Vagina (tissue), 2 donors: ENCODE measurements at regions not wholly inside any gene's neighbourhood (a gene's known extent, or its start where the extent isn't known, plus 50 kb on each side); places are given as distances from the start of the nearest gene placed in this dataset.

Experiments used
- DNase-seq, 2 donors: peaks; one replicate each; pipeline ENCODE4 v3.0.0-alpha.2; 2017; ENCODE audit errors: extremely low spot score in 2 of 2
- H3K27ac ChIP-seq: fragments of 200-600 bp; sonication (generic); one replicate; pipeline ENCODE4 v1.5.1; 2019
- H3K27me3 ChIP-seq: fragments of 200-600 bp; sonication (generic); one replicate; pipeline ENCODE4 v1.5.1; 2019
- H3K36me3 ChIP-seq, 2 donors: fragments of 200-600 bp; sonication (generic); one replicate each; pipeline ENCODE4 v1.5.1; 2017 to 2019
- H3K4me1 ChIP-seq: fragments of 200-600 bp; sonication (generic); one replicate; pipeline ENCODE4 v1.5.1; 2019
- H3K4me3 ChIP-seq, 2 donors: fragments of 200-600 bp; sonication (generic); 1 replicate in 1 of 2; 2 replicates in 1 of 2; pipeline ENCODE4 v1.5.1; 2016 to 2019
- H3K9me3 ChIP-seq: fragments of 200-600 bp; sonication (generic); one replicate; pipeline ENCODE4 v1.5.1; 2019
- CTCF ChIP-seq, 3 experiments: fragments of 450-650 bp in 2 of 3; fragments of 200-600 bp in 1 of 3; sonication (generic) in 1 of 3; IDR thresholded peaks; one replicate each; pipeline ENCODE4 v1.5.1; 2017 to 2019; ENCODE audit warnings: antibody characterized with exemption in 3 of 3, mild to moderate bottlenecking in 2 of 3, moderate library complexity in 2 of 3
- POLR2A ChIP-seq, 2 donors: fragments of 450-650 bp; IDR thresholded peaks; one replicate each; pipeline ENCODE4 v1.6.1; 2017; ENCODE audit warnings: antibody characterized with exemption in 2 of 2, mild to moderate bottlenecking in 2 of 2, moderate library complexity in 2 of 2
- POLR2AphosphoS5 ChIP-seq, 2 donors: sonication (generic); formaldehyde crosslinking; IDR thresholded peaks; one replicate each; pipeline ENCODE4 v1.9.0; 2017; ENCODE audit warnings: antibody characterized with exemption in 2 of 2, mild to moderate bottlenecking in 2 of 2, low read depth in 1 of 2; ENCODE audit not compliant: insufficient read depth in 1 of 2
- intact Hi-C: fragments of 100-400 bp; cut with DNase I; formaldehyde crosslinking; loops from one replicate; pipeline ENCODE4 v1.15.1; 2023

DNA sequence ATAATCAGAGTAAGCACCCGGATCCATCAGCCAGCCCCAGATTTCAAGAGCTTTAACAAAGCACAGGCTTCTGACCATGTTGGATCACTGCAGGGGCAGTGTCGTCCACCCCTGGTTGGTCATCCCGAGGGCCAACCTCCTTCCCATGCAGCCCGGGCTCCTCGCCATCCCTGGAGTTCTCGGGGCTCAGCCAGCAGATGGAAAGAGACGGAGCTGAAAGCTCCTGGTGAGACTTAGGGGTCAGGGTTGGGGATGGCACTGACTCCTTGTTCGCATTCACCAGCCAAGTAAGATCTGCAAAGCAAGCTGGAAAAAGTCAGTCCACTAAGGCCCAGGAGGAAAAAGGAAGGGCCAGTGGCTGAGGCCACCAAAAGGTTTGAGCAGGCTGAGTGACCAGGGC lies 888.9 kb downstream of the BRD1 start:
- peak in 1 of 2 donors; percentile 27 for DNase-seq
- no peaks in the 10 kb centered on the region for H3K4me1 ChIP-seq
- TF ChIP-seq CTCF (IDR thresholded peaks at IDR 0.05) (no peak), POLR2AphosphoS5 (IDR thresholded peaks at IDR 0.05; ENCODE audit: insufficient read depth in 1 of 2, low read depth in 1 of 2) (no peak), POLR2A (IDR thresholded peaks at IDR 0.05) (no peak)
- intact Hi-C loops: no loop called here
- no peaks in the 10 kb centered on the region for H3K9me3 ChIP-seq
- no peak overlapping the region for H3K27ac ChIP-seq
- no peaks in the 10 kb centered on the region for H3K27me3 ChIP-seq
- H3K4me3 ChIP-seq: no peak overlapping the region
- H3K36me3 ChIP-seq: no peaks in the 10 kb centered on the region

DNA sequence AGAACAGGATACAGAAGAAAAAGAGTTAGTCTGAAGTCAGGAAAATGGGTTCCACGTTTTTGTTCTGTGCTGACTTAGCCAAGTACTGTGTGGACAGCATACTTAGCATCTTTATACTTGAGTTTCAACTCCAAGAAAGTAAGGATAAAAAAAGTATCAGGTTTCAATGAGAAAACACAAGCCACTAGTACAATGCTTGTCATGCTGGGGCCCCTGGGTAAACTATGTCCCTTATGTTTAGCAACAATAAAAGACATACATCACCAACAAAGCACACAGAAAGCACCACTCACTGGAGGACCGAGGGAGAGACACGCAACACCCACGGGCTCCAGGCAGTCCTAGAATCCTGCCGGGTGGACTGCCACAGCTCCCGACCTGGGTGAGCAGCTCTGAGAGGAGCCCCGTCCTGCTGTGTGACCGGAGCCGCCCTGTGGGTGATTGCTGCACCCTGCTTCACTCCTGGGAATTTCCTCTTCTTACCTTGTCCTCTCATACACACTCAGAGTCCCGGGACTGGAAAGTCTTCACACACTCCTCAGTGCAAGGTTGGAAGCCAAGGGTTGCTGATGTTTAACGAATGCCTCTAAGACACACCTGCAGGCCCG lies 890.5 kb downstream of the BRD1 start:
- Histone ChIP-seq H3K9me3 (no peaks in the 10 kb centered on the region), H3K27ac (no peak overlapping the region), H3K4me3 (no peak overlapping the region), H3K27me3 (no peaks in the 10 kb centered on the region), H3K36me3 (no peaks in the 10 kb centered on the region), H3K4me1 (no peaks in the 10 kb centered on the region)
- intact Hi-C loops: no loop called here
- DNase-seq: peak; percentile 72 to 82
- TF ChIP-seq CTCF (IDR thresholded peaks at IDR 0.05) (no peak), POLR2A (IDR thresholded peaks at IDR 0.05) (no peak)

- Histone ChIP-seq H3K27me3 (no peaks in the 10 kb centered on the region), H3K4me1 (no peaks in the 10 kb centered on the region), H3K4me3 (no peak overlapping the region), H3K27ac (no peak overlapping the region), H3K9me3 (no peaks in the 10 kb centered on the region), H3K36me3 (no peaks in the 10 kb centered on the region)
- TF ChIP-seq CTCF (IDR thresholded peaks at IDR 0.05): no peak
- TF ChIP-seq POLR2A (IDR thresholded peaks at IDR 0.05): no peak
- TF ChIP-seq POLR2AphosphoS5 (IDR thresholded peaks at IDR 0.05; ENCODE audit: insufficient read depth in 1 of 2, low read depth in 1 of 2): no peak
- DNase-seq: peak; percentile 60 to 77
- intact Hi-C loops: no loop called here
Observed at GRCh38 chr22:48936391-48936790, 891.3 kb downstream of the BRD1 start.

DNA sequence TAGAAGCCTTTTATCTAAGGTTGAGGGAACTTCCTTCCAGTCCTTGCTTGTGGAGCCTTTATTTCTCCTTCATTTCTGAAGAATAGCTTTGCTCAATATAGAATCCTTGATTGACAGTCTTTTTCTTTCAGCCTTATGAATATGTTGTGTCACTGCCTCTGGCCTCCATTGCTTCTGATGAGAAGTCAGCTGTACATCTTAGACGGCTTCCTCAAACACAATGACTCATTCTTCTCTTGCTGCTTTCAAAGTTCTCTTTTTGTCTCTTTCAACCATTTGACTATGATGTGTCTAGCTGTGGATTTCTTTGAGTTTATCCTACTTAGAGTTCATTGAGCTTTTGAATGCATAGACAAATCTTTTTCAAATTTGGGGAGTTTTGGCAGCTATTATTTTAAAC lies 893.2 kb downstream of the BRD1 start:
- no peak for TF ChIP-seq POLR2AphosphoS5 (IDR thresholded peaks at IDR 0.05; ENCODE audit: insufficient read depth in 1 of 2, low read depth in 1 of 2)

GRCh38 chr22:48931452-48931851 lies 896.2 kb downstream of the BRD1 start:
- no peak for TF ChIP-seq POLR2A (IDR thresholded peaks at IDR 0.05)
- no peak for TF ChIP-seq POLR2AphosphoS5 (IDR thresholded peaks at IDR 0.05; ENCODE audit: insufficient read depth in 1 of 2, low read depth in 1 of 2)
- TF ChIP-seq CTCF (IDR thresholded peaks at IDR 0.05): no peak
- H3K27me3 ChIP-seq: no peaks in the 10 kb centered on the region
- DNase-seq: no peak

More for the DNA sequence above, 893.2 kb downstream of the BRD1 start:
- Histone ChIP-seq H3K9me3 (no peaks in the 10 kb centered on the region), H3K27ac (no peak overlapping the region), H3K4me1 (no peaks in the 10 kb centered on the region), H3K4me3 (no peak overlapping the region), H3K36me3 (no peaks in the 10 kb centered on the region), H3K27me3 (no peaks in the 10 kb centered on the region)
- intact Hi-C loops: no loop called here
- DNase-seq: no peak

More at GRCh38 chr22:48931452-48931851, 896.2 kb downstream of the BRD1 start:
- Histone ChIP-seq H3K4me1 (no peaks in the 10 kb centered on the region), H3K27ac (no peak overlapping the region), H3K9me3 (no peaks in the 10 kb centered on the region), H3K36me3 (no peaks in the 10 kb centered on the region), H3K4me3 (no peak overlapping the region)
- intact Hi-C loops: no loop called here
